ENCODE measurements at regions not wholly inside any gene's neighbourhood (a gene's known extent, or its start where the extent isn't known, plus 50 kb on each side); places are given as distances from the start of the nearest gene placed in this dataset.

GRCh38 chr9:21677387-21677786, 125.0 kb upstream of the MTAP start:
- Histone ChIP-seq H3K27ac (no peak overlapping the region), H3K9me3 (replicated peaks in 1 of 3) (no peaks in the 10 kb centered on the region), H3K27me3 (peaks cover 5% of the 10 kb centered on the region), H3K36me3 (replicated peaks in 1 of 2) (no peaks in the 10 kb centered on the region), H3K4me3 (no peak overlapping the region), H3K4me1 (replicated peaks in 1 of 2) (no peaks in the 10 kb centered on the region)
- intact Hi-C loops (cut with DNase I), result no loop called here
- 60 to 84% (median 69%) methylated on average over 1 of the region's 1 CpG for WGBS, 4 donors
- TF ChIP-seq, protein P1, sequence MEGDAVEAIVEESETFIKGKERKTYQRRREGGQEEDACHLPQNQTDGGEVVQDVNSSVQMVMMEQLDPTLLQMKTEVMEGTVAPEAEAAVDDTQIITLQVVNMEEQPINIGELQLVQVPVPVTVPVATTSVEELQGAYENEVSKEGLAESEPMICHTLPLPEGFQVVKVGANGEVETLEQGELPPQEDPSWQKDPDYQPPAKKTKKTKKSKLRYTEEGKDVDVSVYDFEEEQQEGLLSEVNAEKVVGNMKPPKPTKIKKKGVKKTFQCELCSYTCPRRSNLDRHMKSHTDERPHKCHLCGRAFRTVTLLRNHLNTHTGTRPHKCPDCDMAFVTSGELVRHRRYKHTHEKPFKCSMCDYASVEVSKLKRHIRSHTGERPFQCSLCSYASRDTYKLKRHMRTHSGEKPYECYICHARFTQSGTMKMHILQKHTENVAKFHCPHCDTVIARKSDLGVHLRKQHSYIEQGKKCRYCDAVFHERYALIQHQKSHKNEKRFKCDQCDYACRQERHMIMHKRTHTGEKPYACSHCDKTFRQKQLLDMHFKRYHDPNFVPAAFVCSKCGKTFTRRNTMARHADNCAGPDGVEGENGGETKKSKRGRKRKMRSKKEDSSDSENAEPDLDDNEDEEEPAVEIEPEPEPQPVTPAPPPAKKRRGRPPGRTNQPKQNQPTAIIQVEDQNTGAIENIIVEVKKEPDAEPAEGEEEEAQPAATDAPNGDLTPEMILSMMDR (IDR thresholded peaks at IDR 0.05), result no peak
- no peak for TF ChIP-seq POLR2A (IDR thresholded peaks at IDR 0.05)
- no peak for DNase-seq

DNA sequence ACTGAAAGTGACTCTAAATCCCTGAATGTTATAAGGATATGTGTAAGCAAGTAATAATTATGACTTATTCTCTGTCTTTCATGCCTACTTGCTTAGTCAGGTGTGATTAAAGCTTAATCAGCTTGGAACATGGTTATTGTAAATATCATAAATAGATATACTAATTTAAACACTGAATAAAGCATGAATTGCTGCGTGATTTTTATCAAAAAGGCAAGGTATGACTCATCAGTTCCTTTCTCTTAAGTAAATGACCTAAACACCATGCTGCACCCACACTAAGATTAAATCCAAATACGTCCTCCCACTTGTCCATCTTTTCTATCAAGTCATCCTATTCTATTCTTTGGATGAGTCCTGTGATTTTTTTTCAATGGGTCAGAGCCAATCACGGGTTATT, 124.6 kb upstream of the MTAP start:
- Histone ChIP-seq H3K36me3 (replicated peaks in 1 of 2) (no peaks in the 10 kb centered on the region), H3K27me3 (peaks cover 5% of the 10 kb centered on the region), H3K27ac (no peak overlapping the region), H3K4me1 (replicated peaks in 1 of 2) (no peaks in the 10 kb centered on the region), H3K9me3 (replicated peaks in 1 of 3) (no peaks in the 10 kb centered on the region), H3K4me3 (no peak overlapping the region)
- no peak for TF ChIP-seq POLR2A (IDR thresholded peaks at IDR 0.05)
- TF ChIP-seq, protein P1 (IDR thresholded peaks at IDR 0.05), result no peak
- 35 to 54% (median 53%) methylated on average over 3 of the region's 3 CpGs for WGBS, 4 donors
- intact Hi-C loops (cut with DNase I), result no loop called here
- no peak for DNase-seq

- Histone ChIP-seq H3K27ac (no peak overlapping the region), H3K4me3 (no peak overlapping the region), H3K36me3 (replicated peaks in 1 of 2) (no peaks in the 10 kb centered on the region), H3K9me3 (replicated peaks in 1 of 3) (no peaks in the 10 kb centered on the region), H3K4me1 (replicated peaks in 1 of 2) (no peaks in the 10 kb centered on the region), H3K27me3 (peaks cover 5% of the 10 kb centered on the region)
- WGBS, 4 donors, result 40 to 59% (median 51%) methylated on average over 1 of the region's 1 CpG
- no peak for DNase-seq
- intact Hi-C loops (cut with DNase I), result no loop called here
- TF ChIP-seq POLR2A (IDR thresholded peaks at IDR 0.05), result no peak
- TF ChIP-seq, protein P1 (IDR thresholded peaks at IDR 0.05), result no peak
These were observed 123.0 kb upstream of the MTAP start for GRCh38 chr9:21679432-21679831.

DNA sequence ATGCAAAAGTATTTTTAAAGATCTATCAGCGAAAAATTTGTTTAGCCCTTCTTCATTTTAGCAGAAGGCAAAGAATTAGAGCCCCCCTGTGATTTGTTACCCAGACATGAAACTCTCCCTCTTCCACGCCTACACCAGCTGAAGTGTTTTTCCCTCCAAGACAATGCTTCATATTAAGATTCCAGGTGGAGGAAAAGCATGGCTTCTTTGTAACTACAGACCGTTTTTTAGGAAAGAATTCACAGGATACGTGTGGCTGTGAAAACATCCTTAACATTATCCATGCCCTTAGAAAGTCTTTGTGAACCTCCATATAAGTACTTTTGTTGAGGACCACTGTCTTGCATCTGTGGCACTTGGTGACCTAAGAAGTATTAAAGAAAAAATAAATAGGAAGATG, 121.8 kb upstream of the MTAP start:
- Histone ChIP-seq H3K27me3 (peaks cover 5% of the 10 kb centered on the region), H3K36me3 (replicated peaks in 1 of 2) (no peaks in the 10 kb centered on the region), H3K4me1 (replicated peaks in 1 of 2) (no peaks in the 10 kb centered on the region), H3K4me3 (no peak overlapping the region), H3K27ac (no peak overlapping the region), H3K9me3 (replicated peaks in 1 of 3) (no peaks in the 10 kb centered on the region)
- 69 to 81% (median 73%) methylated on average over 4 of the region's 4 CpGs for WGBS, 4 donors
- no peak for DNase-seq
- TF ChIP-seq POLR2A (IDR thresholded peaks at IDR 0.05), result no peak
- TF ChIP-seq, protein P1 (IDR thresholded peaks at IDR 0.05), result no peak
- intact Hi-C loops (cut with DNase I), result no loop called here

Data from adrenal gland (tissue), 9 donors.